A673 (cell line): ENCODE measurements at regions not wholly inside any gene's neighbourhood (a gene's known extent, or its start where the extent isn't known, plus 50 kb on each side); places are given as distances from the start of the nearest gene placed in this dataset.

Source experiments
- CTCF ChIP-seq: fragments of 300-800, 200-600 bp; sonication (generic); conservative IDR thresholded peaks from 2 replicates; pipeline ENCODE4 v1.5.1; 2017; ENCODE audit warnings: low read depth, mild to moderate bottlenecking, antibody characterized with exemption, low read length, moderate library complexity, mixed read lengths
- EZH2 ChIP-seq: fragments of 200-600 bp; sonication (generic); IDR thresholded peaks from 2 replicates; pipeline ENCODE4 v1.6.1; 2017; ENCODE audit warnings: borderline replicate concordance, low read depth, mild to moderate bottlenecking, mixed read lengths, antibody characterized with exemption, low read length; ENCODE audit not compliant: poor library complexity, severe bottlenecking

GRCh38 chr6:11392778-11393507 is 144.6 kb upstream of the TMEM170B start:
- no peak for TF ChIP-seq CTCF
- TF ChIP-seq EZH2 = no peak
